ENCODE measurements at regions not wholly inside any gene's neighbourhood (a gene's known extent, or its start where the extent isn't known, plus 50 kb on each side); places are given as distances from the start of the nearest gene placed in this dataset.

DNA sequence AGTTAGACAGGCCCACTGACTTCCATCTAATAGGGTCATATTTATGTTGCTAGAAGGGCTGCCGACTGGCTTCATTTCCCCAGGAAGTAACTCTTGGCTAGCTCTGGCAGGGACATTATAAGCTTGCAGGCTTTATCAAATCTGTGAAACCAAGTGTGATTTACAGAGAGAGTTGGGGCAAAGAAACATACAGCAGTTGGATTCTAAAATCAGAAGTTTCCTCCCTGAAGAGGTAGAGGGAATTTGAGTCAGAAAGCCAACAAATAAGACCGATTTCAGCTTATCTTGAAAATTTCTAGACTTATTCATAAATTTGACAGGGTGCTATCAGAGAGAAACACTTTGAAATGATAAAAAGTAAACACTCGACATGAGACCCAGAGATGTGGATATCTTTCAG, 407.8 kb downstream of the OLFM4 start:
- no peak for TF ChIP-seq POLR2A (IDR thresholded peaks at IDR 0.05)
- TF ChIP-seq, protein P1, sequence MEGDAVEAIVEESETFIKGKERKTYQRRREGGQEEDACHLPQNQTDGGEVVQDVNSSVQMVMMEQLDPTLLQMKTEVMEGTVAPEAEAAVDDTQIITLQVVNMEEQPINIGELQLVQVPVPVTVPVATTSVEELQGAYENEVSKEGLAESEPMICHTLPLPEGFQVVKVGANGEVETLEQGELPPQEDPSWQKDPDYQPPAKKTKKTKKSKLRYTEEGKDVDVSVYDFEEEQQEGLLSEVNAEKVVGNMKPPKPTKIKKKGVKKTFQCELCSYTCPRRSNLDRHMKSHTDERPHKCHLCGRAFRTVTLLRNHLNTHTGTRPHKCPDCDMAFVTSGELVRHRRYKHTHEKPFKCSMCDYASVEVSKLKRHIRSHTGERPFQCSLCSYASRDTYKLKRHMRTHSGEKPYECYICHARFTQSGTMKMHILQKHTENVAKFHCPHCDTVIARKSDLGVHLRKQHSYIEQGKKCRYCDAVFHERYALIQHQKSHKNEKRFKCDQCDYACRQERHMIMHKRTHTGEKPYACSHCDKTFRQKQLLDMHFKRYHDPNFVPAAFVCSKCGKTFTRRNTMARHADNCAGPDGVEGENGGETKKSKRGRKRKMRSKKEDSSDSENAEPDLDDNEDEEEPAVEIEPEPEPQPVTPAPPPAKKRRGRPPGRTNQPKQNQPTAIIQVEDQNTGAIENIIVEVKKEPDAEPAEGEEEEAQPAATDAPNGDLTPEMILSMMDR (IDR thresholded peaks at IDR 0.05), result no peak

All from uterus (tissue), 2 donors.